HUDEP-2 (cell line): ENCODE measurements at regions not wholly inside any gene's neighbourhood (a gene's known extent, or its start where the extent isn't known, plus 50 kb on each side); places are given as distances from the start of the nearest gene placed in this dataset.
"Not testable (repeated sequence)": the region's sequence is repeated elsewhere in the genome, so short reads cannot be mapped to it uniquely, and the experiment has no call there.

ENCODE experiments used
- DNase-seq, 76 experiments: peaks; one replicate each; lab custom pipeline; 2025; ENCODE audit not compliant: unreplicated experiment in 76 of 76; lab: John Stamatoyannopoulos, UW

- no peak for DNase-seq
These were observed 51.2 kb upstream of the CARD11 start for GRCh38 chr7:3094701-3095445.

- no peak for DNase-seq
These were observed 54.1 kb upstream of the CARD11 start for GRCh38 chr7:3097734-3098133.

GRCh38 chr7:3102159-3102558, 58.5 kb upstream of the CARD11 start:
- DNase-seq = no peak

- DNase-seq = no peak
These were observed 60.1 kb upstream of the CARD11 start for GRCh38 chr7:3103614-3104398.

GRCh38 chr7:3105856-3106255, 62.2 kb upstream of the CARD11 start:
- no peak for DNase-seq

GRCh38 chr7:3106361-3106826, 62.7 kb upstream of the CARD11 start:
- no peak for DNase-seq

- no peak for DNase-seq
These were observed 63.6 kb upstream of the CARD11 start for GRCh38 chr7:3107228-3107763.

- DNase-seq = no peak
These were observed 64.4 kb upstream of the CARD11 start for GRCh38 chr7:3107889-3108570.

GRCh38 chr7:3109311-3109915, 65.7 kb upstream of the CARD11 start:
- no peak for DNase-seq

- DNase-seq = no peak
These were observed 68.9 kb upstream of the CARD11 start for GRCh38 chr7:3112479-3113134.

- DNase-seq = no peak
These were observed 71.2 kb upstream of the CARD11 start for GRCh38 chr7:3114917-3115316.

GRCh38 chr7:3117081-3117480, 73.4 kb upstream of the CARD11 start:
- no peak for DNase-seq

GRCh38 chr7:3117488-3118231, 74.0 kb upstream of the CARD11 start:
- no peak for DNase-seq

- DNase-seq = not testable (repeated sequence)
These were observed 75.8 kb upstream of the CARD11 start for GRCh38 chr7:3119352-3119927.

- DNase-seq = no peak
These were observed 76.3 kb upstream of the CARD11 start for GRCh38 chr7:3119963-3120362.

GRCh38 chr7:3120513-3120912, 76.8 kb upstream of the CARD11 start:
- DNase-seq = no peak

GRCh38 chr7:3128857-3129490, 85.3 kb upstream of the CARD11 start:
- DNase-seq = no peak

- DNase-seq = no peak
These were observed 90.2 kb upstream of the CARD11 start for GRCh38 chr7:3133811-3134385.
